ENCODE measurements at regions not wholly inside any gene's neighbourhood (a gene's known extent, or its start where the extent isn't known, plus 50 kb on each side); places are given as distances from the start of the nearest gene placed in this dataset.

GRCh38 chr9:120040896-120041295 is 539.1 kb downstream of the CDK5RAP2 start:
- H3K79me2 ChIP-seq (ENCODE audit: low read length) = no peaks in the 10 kb centered on the region
- no peak for DNase-seq
- no peak overlapping the region for H3K27ac ChIP-seq (ENCODE audit: low read length)
- no peaks in the 10 kb centered on the region for H3K4me1 ChIP-seq (ENCODE audit: low read length)
- no peaks in the 10 kb centered on the region for H3K36me3 ChIP-seq (replicated peaks; ENCODE audit: insufficient read depth, low read length)
- H3K4me3 ChIP-seq (ENCODE audit: low read length) = no peak overlapping the region
- H3K9me2 ChIP-seq (replicated peaks; ENCODE audit: insufficient read depth, low read length) = no peaks in the 10 kb centered on the region
- H3K9ac ChIP-seq (ENCODE audit: low read length) = no peak overlapping the region
- H4K20me1 ChIP-seq (ENCODE audit: insufficient read depth, low read length) = no peaks in the 10 kb centered on the region
- H2AFZ ChIP-seq (ENCODE audit: low read length) = no peak overlapping the region
- H3F3A ChIP-seq (ENCODE audit: insufficient read depth, low read length) = no peaks in the 10 kb centered on the region
- no peaks in the 10 kb centered on the region for H3K27me3 ChIP-seq (replicated peaks; ENCODE audit: insufficient read depth, low read length)
- no peak overlapping the region for H3K4me2 ChIP-seq (ENCODE audit: low read depth, low read length)
- no peak for TF ChIP-seq EZH2 (optimal IDR thresholded peaks at IDR 0.05; ENCODE audit: low read depth, low read length)
- no peak for TF ChIP-seq EZH2phosphoT487 (IDR thresholded peaks at IDR 0.05; ENCODE audit: low read length)
- TF ChIP-seq CTCF (IDR thresholded peaks at IDR 0.05; ENCODE audit: low read length) = no peak
- no peaks in the 10 kb centered on the region for H3K9me3 ChIP-seq (replicated peaks; ENCODE audit: insufficient read depth, low read length)

GRCh38 chr9:120038342-120038741 is 541.6 kb downstream of the CDK5RAP2 start:
- H3K9me3 ChIP-seq (replicated peaks; ENCODE audit: insufficient read depth, low read length) = no peaks in the 10 kb centered on the region
- H3K36me3 ChIP-seq (replicated peaks; ENCODE audit: insufficient read depth, low read length) = no peaks in the 10 kb centered on the region
- no peaks in the 10 kb centered on the region for H3F3A ChIP-seq (ENCODE audit: insufficient read depth, low read length)
- H3K79me2 ChIP-seq (ENCODE audit: low read length) = no peaks in the 10 kb centered on the region
- no peaks in the 10 kb centered on the region for H3K27me3 ChIP-seq (replicated peaks; ENCODE audit: insufficient read depth, low read length)
- H3K4me2 ChIP-seq (ENCODE audit: low read depth, low read length) = no peak overlapping the region
- no peaks in the 10 kb centered on the region for H4K20me1 ChIP-seq (ENCODE audit: insufficient read depth, low read length)
- no peak overlapping the region for H3K27ac ChIP-seq (ENCODE audit: low read length)
- no peak overlapping the region for H3K9ac ChIP-seq (ENCODE audit: low read length)
- no peak for DNase-seq
- TF ChIP-seq EZH2phosphoT487 (IDR thresholded peaks at IDR 0.05; ENCODE audit: low read length) (no peak), EZH2 (optimal IDR thresholded peaks at IDR 0.05; ENCODE audit: low read depth, low read length) (no peak), CTCF (IDR thresholded peaks at IDR 0.05; ENCODE audit: low read length) (no peak)
- no peaks in the 10 kb centered on the region for H3K9me2 ChIP-seq (replicated peaks; ENCODE audit: insufficient read depth, low read length)
- H3K4me1 ChIP-seq (ENCODE audit: low read length) = no peaks in the 10 kb centered on the region
- no peak overlapping the region for H3K4me3 ChIP-seq (ENCODE audit: low read length)
- H2AFZ ChIP-seq (ENCODE audit: low read length) = no peak overlapping the region

- Histone ChIP-seq H3K27ac (ENCODE audit: low read length) (no peak overlapping the region), H3K4me1 (ENCODE audit: low read length) (no peaks in the 10 kb centered on the region), H2AFZ (ENCODE audit: low read length) (no peak overlapping the region), H3K36me3 (replicated peaks; ENCODE audit: insufficient read depth, low read length) (no peaks in the 10 kb centered on the region), H3F3A (ENCODE audit: insufficient read depth, low read length) (no peaks in the 10 kb centered on the region), H4K20me1 (ENCODE audit: insufficient read depth, low read length) (no peaks in the 10 kb centered on the region), H3K79me2 (ENCODE audit: low read length) (no peaks in the 10 kb centered on the region), H3K9ac (ENCODE audit: low read length) (no peak overlapping the region), H3K9me2 (replicated peaks; ENCODE audit: insufficient read depth, low read length) (no peaks in the 10 kb centered on the region), H3K4me2 (ENCODE audit: low read depth, low read length) (no peak overlapping the region), H3K4me3 (ENCODE audit: low read length) (no peak overlapping the region), H3K9me3 (replicated peaks; ENCODE audit: insufficient read depth, low read length) (no peaks in the 10 kb centered on the region), H3K27me3 (replicated peaks; ENCODE audit: insufficient read depth, low read length) (no peaks in the 10 kb centered on the region)
- TF ChIP-seq EZH2phosphoT487 (IDR thresholded peaks at IDR 0.05; ENCODE audit: low read length) (no peak), CTCF (IDR thresholded peaks at IDR 0.05; ENCODE audit: low read length) (peak; percentile 3; the same call in 1 of the 2 replicates)
- DNase-seq = no peak
Measured at GRCh38 chr9:120032639-120033038, 547.3 kb downstream of the CDK5RAP2 start.

Data from MM.1S (cell line).